Ramos (cell line): ENCODE measurements at regions not wholly inside any gene's neighbourhood (a gene's known extent, or its start where the extent isn't known, plus 50 kb on each side); places are given as distances from the start of the nearest gene placed in this dataset.
"Not testable (repeated sequence)": the region's sequence is repeated elsewhere in the genome, so short reads cannot be mapped to it uniquely, and the experiment has no call there.

Experiments used
- in situ Hi-C: fragments of 300-500 bp; cut with MboI; formaldehyde crosslinking; loops from one replicate; pipeline ENCODE4 v1.14.3; 2022; ENCODE audit warnings: low sequenced_read_pairs; ENCODE audit not compliant: unreplicated experiment

GRCh38 chr18:70981400-70982140, 692.7 kb downstream of the SOCS6 start:
- in situ Hi-C loops, result no loop called here

- in situ Hi-C loops, result no loop called here
Observed at GRCh38 chr18:70973626-70974025, 684.8 kb downstream of the SOCS6 start.

GRCh38 chr18:70966419-70966818, 677.6 kb downstream of the SOCS6 start:
- in situ Hi-C loops, result no loop called here

- in situ Hi-C loops, result no loop called here
Observed at GRCh38 chr18:70961939-70962338, 673.1 kb downstream of the SOCS6 start.

GRCh38 chr18:70956554-70956953, 667.7 kb downstream of the SOCS6 start:
- in situ Hi-C loops, result no loop called here

- in situ Hi-C loops, result no loop called here
Observed at GRCh38 chr18:70936160-70936559, 647.3 kb downstream of the SOCS6 start.

GRCh38 chr18:70931942-70932814, 643.3 kb downstream of the SOCS6 start:
- in situ Hi-C loops, result no loop called here

GRCh38 chr18:70920840-70921374, 632.1 kb downstream of the SOCS6 start:
- in situ Hi-C loops, result no loop called here

GRCh38 chr18:70907673-70908072, 618.8 kb downstream of the SOCS6 start:
- in situ Hi-C loops, result no loop called here

GRCh38 chr18:70892381-70892780, 603.5 kb downstream of the SOCS6 start:
- in situ Hi-C loops, result no loop called here

- in situ Hi-C loops, result no loop called here
Observed at GRCh38 chr18:70870292-70870691, 581.4 kb downstream of the SOCS6 start.

GRCh38 chr18:70848329-70848728, 559.5 kb downstream of the SOCS6 start:
- in situ Hi-C loops, result no loop called here

GRCh38 chr18:70840649-70841048, 551.8 kb downstream of the SOCS6 start:
- in situ Hi-C loops, result no loop called here

GRCh38 chr18:70827632-70828031, 538.8 kb downstream of the SOCS6 start:
- in situ Hi-C loops, result no loop called here

GRCh38 chr18:70826571-70826970, 537.7 kb downstream of the SOCS6 start:
- in situ Hi-C loops, result no loop called here

- in situ Hi-C loops, result no loop called here
Observed at GRCh38 chr18:70822691-70823090, 533.8 kb downstream of the SOCS6 start.

- in situ Hi-C loops, result no loop called here
Observed at GRCh38 chr18:70822117-70822516, 533.3 kb downstream of the SOCS6 start.

- in situ Hi-C loops, result no loop called here
Observed at GRCh38 chr18:70808481-70809056, 519.7 kb downstream of the SOCS6 start.

- in situ Hi-C loops, result no loop called here
Observed at GRCh38 chr18:70781860-70782453, 493.1 kb downstream of the SOCS6 start.

GRCh38 chr18:70766254-70766653, 477.4 kb downstream of the SOCS6 start:
- in situ Hi-C loops, result not testable (repeated sequence)
